Upper lobe of right lung (tissue), 1 donor: ENCODE measurements at regions not wholly inside any gene's neighbourhood (a gene's known extent, or its start where the extent isn't known, plus 50 kb on each side); places are given as distances from the start of the nearest gene placed in this dataset.
A peak's percentile ranks its signal among the peaks of the same experiment; 100 is the strongest.

Experiments used
- ATAC-seq: fragments of 200-7000 bp; cut with Tn5 transposase; one replicate; pipeline ENCODE4 v1.9.1; 2020; ENCODE audit warnings: mild to moderate bottlenecking, moderate library complexity
- DNase-seq: peaks from one replicate; pipeline ENCODE4 v3.0.0-alpha.2; 2020
- H3K27ac ChIP-seq: fragments of 200-600 bp; one replicate; pipeline ENCODE4 v1.8.0; 2022
- H3K27me3 ChIP-seq: fragments of 200-600 bp; one replicate; pipeline ENCODE4 v1.8.0; 2022; ENCODE audit warnings: mild to moderate bottlenecking
- H3K36me3 ChIP-seq: fragments of 200-600 bp; one replicate; pipeline ENCODE4 v1.8.0; 2022
- H3K4me1 ChIP-seq: fragments of 200-600 bp; one replicate; pipeline ENCODE4 v1.8.0; 2022
- H3K4me3 ChIP-seq: fragments of 200-600 bp; one replicate; pipeline ENCODE4 v1.8.0; 2022; ENCODE audit warnings: mild to moderate bottlenecking
- H3K9me3 ChIP-seq: fragments of 200-600 bp; one replicate; pipeline ENCODE4 v1.8.0; 2022
- CTCF ChIP-seq: fragments of 200-600 bp; IDR thresholded peaks from one replicate; pipeline ENCODE4 v1.8.0; 2022; ENCODE audit warnings: antibody characterized with exemption
- intact Hi-C: fragments of 100-400 bp; cut with DNase I; formaldehyde crosslinking; loops from one replicate; pipeline ENCODE4 v1.11.0; 2022
- donor health status: DM: no; HTN: yes; CAD: no; lungs with severe emphysema.

GRCh38 chr20:4067600-4068261 lies 52.4 kb upstream of the RNF24 start:
- DNase-seq (no peak), ATAC-seq (peak; percentile 4)
- no peak overlapping the region for H3K4me3 ChIP-seq
- no peak overlapping the region for H3K27ac ChIP-seq
- TF ChIP-seq CTCF: no peak
- H3K27me3 ChIP-seq: no peaks in the 10 kb centered on the region
- H3K4me1 ChIP-seq: peaks cover 30% of the 10 kb centered on the region
- intact Hi-C loops: no loop called here
- H3K36me3 ChIP-seq: no peaks in the 10 kb centered on the region
- H3K9me3 ChIP-seq: no peaks in the 10 kb centered on the region

GRCh38 chr20:4066551-4066950 lies 51.2 kb upstream of the RNF24 start:
- DNase-seq: no peak
- H3K27me3 ChIP-seq: no peaks in the 10 kb centered on the region
- no peaks in the 10 kb centered on the region for H3K9me3 ChIP-seq
- no peak overlapping the region for H3K27ac ChIP-seq
- no peak for TF ChIP-seq CTCF
- intact Hi-C loops: no loop called here
- ATAC-seq: no peak
- no peaks in the 10 kb centered on the region for H3K36me3 ChIP-seq
- peaks cover 30% of the 10 kb centered on the region for H3K4me1 ChIP-seq
- H3K4me3 ChIP-seq: no peak overlapping the region

GRCh38 chr20:4065391-4065844 lies 50.1 kb upstream of the RNF24 start:
- TF ChIP-seq CTCF: no peak
- no peak overlapping the region for H3K4me3 ChIP-seq
- no peak for ATAC-seq
- DNase-seq: no peak
- no peak overlapping the region for H3K27ac ChIP-seq
- no peaks in the 10 kb centered on the region for H3K9me3 ChIP-seq
- no peaks in the 10 kb centered on the region for H3K27me3 ChIP-seq
- H3K36me3 ChIP-seq: no peaks in the 10 kb centered on the region
- intact Hi-C loops: no loop called here
- H3K4me1 ChIP-seq: peaks cover 36% of the 10 kb centered on the region
